ENCODE measurements at regions not wholly inside any gene's neighbourhood (a gene's known extent, or its start where the extent isn't known, plus 50 kb on each side); places are given as distances from the start of the nearest gene placed in this dataset.
"Not testable (repeated sequence)": the region's sequence is repeated elsewhere in the genome, so short reads cannot be mapped to it uniquely, and the experiment has no call there.

DNA sequence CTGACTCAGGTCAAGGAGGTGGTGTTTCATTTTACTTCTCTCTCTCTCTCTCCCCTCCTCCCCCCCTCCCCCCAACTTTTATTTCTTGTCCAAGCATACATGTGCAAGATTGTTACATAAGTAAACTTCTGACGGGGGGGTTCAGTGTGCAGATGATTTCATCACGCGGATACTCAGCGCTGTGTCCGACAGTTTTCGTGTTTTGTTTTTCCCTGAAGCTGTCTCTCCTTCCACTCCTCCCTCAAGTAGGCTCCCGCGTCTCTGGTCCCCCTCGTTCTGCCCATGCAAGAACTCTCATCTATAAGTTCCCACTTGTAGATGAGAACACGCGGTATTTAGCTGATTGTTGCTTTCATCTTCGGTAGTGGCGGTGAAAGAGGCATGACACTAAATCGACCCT is 111.0 kb upstream of the ANKRD30BL start:
- Mint-ChIP-seq H3K4me3 (no peak overlapping the region), H3K27ac (no peak overlapping the region), H3K4me1 (ENCODE audit: low read depth) (no peaks in the 10 kb centered on the region), H3K9me3 (peaks cover 2% of the 10 kb centered on the region), H3K36me3 (ENCODE audit: low read depth) (no peaks in the 10 kb centered on the region), H3K27me3 (peaks cover 3% of the 10 kb centered on the region)
- TF ChIP-seq, protein P1, sequence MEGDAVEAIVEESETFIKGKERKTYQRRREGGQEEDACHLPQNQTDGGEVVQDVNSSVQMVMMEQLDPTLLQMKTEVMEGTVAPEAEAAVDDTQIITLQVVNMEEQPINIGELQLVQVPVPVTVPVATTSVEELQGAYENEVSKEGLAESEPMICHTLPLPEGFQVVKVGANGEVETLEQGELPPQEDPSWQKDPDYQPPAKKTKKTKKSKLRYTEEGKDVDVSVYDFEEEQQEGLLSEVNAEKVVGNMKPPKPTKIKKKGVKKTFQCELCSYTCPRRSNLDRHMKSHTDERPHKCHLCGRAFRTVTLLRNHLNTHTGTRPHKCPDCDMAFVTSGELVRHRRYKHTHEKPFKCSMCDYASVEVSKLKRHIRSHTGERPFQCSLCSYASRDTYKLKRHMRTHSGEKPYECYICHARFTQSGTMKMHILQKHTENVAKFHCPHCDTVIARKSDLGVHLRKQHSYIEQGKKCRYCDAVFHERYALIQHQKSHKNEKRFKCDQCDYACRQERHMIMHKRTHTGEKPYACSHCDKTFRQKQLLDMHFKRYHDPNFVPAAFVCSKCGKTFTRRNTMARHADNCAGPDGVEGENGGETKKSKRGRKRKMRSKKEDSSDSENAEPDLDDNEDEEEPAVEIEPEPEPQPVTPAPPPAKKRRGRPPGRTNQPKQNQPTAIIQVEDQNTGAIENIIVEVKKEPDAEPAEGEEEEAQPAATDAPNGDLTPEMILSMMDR (IDR thresholded peaks at IDR 0.05) = no peak
- no peak overlapping the region for H3K27ac ChIP-seq (ENCODE audit: low read depth in 1 of 2, low read length in 2 of 2)
- ATAC-seq (ENCODE audit: poor library complexity) (no peak), DNase-seq (no peak)
- peaks cover 4% of the 10 kb centered on the region for H3K4me1 ChIP-seq (ENCODE audit: insufficient read depth, low read length)
- no peaks in the 10 kb centered on the region for H3K36me3 ChIP-seq (ENCODE audit: insufficient read depth, low read length)
- ChIA-PET CTCF (no interaction called here), POLR2A (no interaction called here)
- H3K9me3 ChIP-seq (ENCODE audit: control insufficient read depth in 1 of 2, insufficient read depth in 1 of 2, low read length in 2 of 2) = peaks cover 0 to 17% of the 10 kb centered on the region in 2 experiments
- intact Hi-C loops (cut with DNase I, micrococcal nuclease) = no loop called here
- H3K27me3 ChIP-seq (ENCODE audit: control insufficient read depth in 1 of 2, insufficient read depth in 2 of 2, low read length in 2 of 2) = peaks cover 0 to 7% of the 10 kb centered on the region in 2 experiments
- no peak overlapping the region for H3K4me3 ChIP-seq (ENCODE audit: low read length)

DNA sequence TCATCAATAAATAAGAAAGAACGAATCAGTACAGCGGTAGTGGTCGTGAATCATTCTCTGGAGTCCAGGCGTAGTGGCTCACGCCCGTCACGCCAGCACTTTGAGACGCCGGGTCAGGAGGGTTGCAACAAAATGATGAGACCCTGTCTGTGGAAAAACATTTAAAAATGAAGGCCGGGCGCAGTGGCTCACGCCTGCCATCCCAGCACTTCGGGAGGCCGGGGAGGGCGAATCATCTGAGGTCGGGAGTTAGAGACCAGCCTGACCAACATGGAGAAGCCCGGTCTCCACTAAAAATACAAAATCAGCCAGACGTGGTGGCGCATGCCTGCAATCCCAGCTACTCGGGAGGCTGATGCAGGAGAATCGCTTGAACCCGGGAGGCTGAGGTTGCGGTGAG is 111.8 kb upstream of the ANKRD30BL start:
- H3K27ac Mint-ChIP-seq; intact Hi-C loops (cut with DNase I, micrococcal nuclease); POLR2A ChIA-PET; H3K27ac ChIP-seq (ENCODE audit: low read depth in 1 of 2, low read length in 2 of 2); H3K27me3 Mint-ChIP-seq; H3K4me3 Mint-ChIP-seq; H3K36me3 Mint-ChIP-seq (ENCODE audit: low read depth); ATAC-seq (ENCODE audit: poor library complexity); H3K4me1 Mint-ChIP-seq (ENCODE audit: low read depth); H3K4me1 ChIP-seq (ENCODE audit: insufficient read depth, low read length); H3K9me3 Mint-ChIP-seq; H3K4me3 ChIP-seq (ENCODE audit: low read length); H3K36me3 ChIP-seq (ENCODE audit: insufficient read depth, low read length); DNase-seq; CTCF ChIA-PET; H3K27me3 ChIP-seq (ENCODE audit: control insufficient read depth in 1 of 2, insufficient read depth in 2 of 2, low read length in 2 of 2): not testable (repeated sequence)
- H3K9me3 ChIP-seq (ENCODE audit: control insufficient read depth in 1 of 2, insufficient read depth in 1 of 2, low read length in 2 of 2) = peaks cover 0 to 26% of the 10 kb centered on the region in 2 experiments

DNA sequence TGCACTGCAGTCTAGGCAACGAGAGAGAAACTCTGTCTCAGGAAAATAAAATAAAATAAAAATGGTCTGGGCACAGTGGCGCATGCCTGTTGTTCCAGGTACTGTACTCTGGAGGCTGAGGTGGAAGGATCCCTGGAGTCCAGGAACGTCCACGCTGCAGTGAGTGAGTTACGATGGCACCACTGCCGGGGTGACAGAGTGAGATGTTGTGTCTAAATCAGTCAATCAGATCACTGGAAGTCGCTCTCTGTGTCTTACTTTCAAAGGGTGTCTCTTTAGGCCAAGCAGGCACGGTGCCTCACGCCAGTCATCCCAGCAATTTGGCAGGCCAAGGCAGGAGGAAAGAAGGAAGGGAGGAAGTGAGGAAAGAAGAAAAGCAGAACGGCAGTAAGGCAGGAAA is 112.2 kb upstream of the ANKRD30BL start:
- TF ChIP-seq, protein P1 (IDR thresholded peaks at IDR 0.05) = no peak
- intact Hi-C loops (cut with DNase I, micrococcal nuclease) = no loop called here
- ChIA-PET POLR2A (no interaction called here), CTCF (no interaction called here)
- ATAC-seq (ENCODE audit: poor library complexity) (no peak), DNase-seq (no peak)
- H3K36me3 Mint-ChIP-seq (ENCODE audit: low read depth) = no peaks in the 10 kb centered on the region
- no peak overlapping the region for H3K27ac Mint-ChIP-seq
- no peak overlapping the region for H3K4me3 Mint-ChIP-seq
- Histone ChIP-seq H3K27ac (ENCODE audit: low read depth in 1 of 2, low read length in 2 of 2) (no peak overlapping the region), H3K36me3 (ENCODE audit: insufficient read depth, low read length) (no peaks in the 10 kb centered on the region), H3K9me3 (ENCODE audit: control insufficient read depth in 1 of 2, insufficient read depth in 1 of 2, low read length in 2 of 2) (peaks cover 0 to 30% of the 10 kb centered on the region in 2 experiments), H3K27me3 (ENCODE audit: control insufficient read depth in 1 of 2, insufficient read depth in 2 of 2, low read length in 2 of 2) (peaks cover 0 to 7% of the 10 kb centered on the region in 2 experiments), H3K4me3 (ENCODE audit: low read length) (no peak overlapping the region), H3K4me1 (ENCODE audit: insufficient read depth, low read length) (no peaks in the 10 kb centered on the region)
- peaks cover 2% of the 10 kb centered on the region for H3K9me3 Mint-ChIP-seq
- peaks cover 3% of the 10 kb centered on the region for H3K27me3 Mint-ChIP-seq
- no peaks in the 10 kb centered on the region for H3K4me1 Mint-ChIP-seq (ENCODE audit: low read depth)

DNA sequence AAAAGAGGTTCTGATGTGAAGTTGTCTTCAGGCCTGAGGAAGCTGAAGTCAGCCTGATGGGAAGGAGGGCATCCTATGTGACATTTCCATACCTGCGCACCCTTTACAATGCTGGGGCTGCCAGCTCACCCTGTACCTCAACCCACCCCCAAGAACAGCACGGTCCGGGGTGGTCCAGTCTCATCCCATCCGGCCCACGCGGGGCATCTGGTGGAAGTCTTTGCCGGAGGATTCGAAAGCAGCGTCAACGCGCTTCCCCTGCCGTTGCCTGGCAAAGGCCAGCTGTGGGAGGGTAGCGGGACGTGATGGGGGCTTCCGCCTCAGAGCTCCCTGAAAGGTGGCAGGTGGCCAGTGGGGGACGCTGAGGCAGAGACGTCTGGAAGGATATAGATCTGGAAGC is 113.6 kb upstream of the ANKRD30BL start:
- DNase-seq = no peak
- H3K27ac Mint-ChIP-seq = no peak overlapping the region
- Histone ChIP-seq H3K9me3 (ENCODE audit: control insufficient read depth in 1 of 2, insufficient read depth in 1 of 2, low read length in 2 of 2) (peaks cover 0 to 38% of the 10 kb centered on the region in 2 experiments), H3K27me3 (ENCODE audit: control insufficient read depth in 1 of 2, insufficient read depth in 2 of 2, low read length in 2 of 2) (no peaks in the 10 kb centered on the region), H3K4me1 (ENCODE audit: insufficient read depth, low read length) (no peaks in the 10 kb centered on the region), H3K4me3 (ENCODE audit: low read length) (no peak overlapping the region), H3K36me3 (ENCODE audit: insufficient read depth, low read length) (no peaks in the 10 kb centered on the region), H3K27ac (ENCODE audit: low read depth in 1 of 2, low read length in 2 of 2) (no peak overlapping the region)
- intact Hi-C loops (cut with DNase I, micrococcal nuclease) = no loop called here
- H3K9me3 Mint-ChIP-seq = peaks cover 2% of the 10 kb centered on the region
- no peak overlapping the region for H3K4me3 Mint-ChIP-seq
- ATAC-seq (ENCODE audit: poor library complexity) = no peak
- ChIA-PET POLR2A (no interaction called here), CTCF (no interaction called here)
- TF ChIP-seq, protein P1 (IDR thresholded peaks at IDR 0.05) = no peak
- H3K4me1 Mint-ChIP-seq (ENCODE audit: low read depth) = no peaks in the 10 kb centered on the region
- no peaks in the 10 kb centered on the region for H3K36me3 Mint-ChIP-seq (ENCODE audit: low read depth)
- peaks cover 3% of the 10 kb centered on the region for H3K27me3 Mint-ChIP-seq
